Hepatocyte (in vitro differentiated cells): ENCODE measurements at regions not wholly inside any gene's neighbourhood (a gene's known extent, or its start where the extent isn't known, plus 50 kb on each side); places are given as distances from the start of the nearest gene placed in this dataset.

Experiments used
- DNase-seq: peaks from one replicate; pipeline ENCODE4 v3.0.0-alpha.2; 2016; ENCODE audit warnings: low spot score
- H2AFZ ChIP-seq: fragments of 200-600 bp; sonication (generic); 2 replicates; pipeline ENCODE4 v1.6.0; 2016; ENCODE audit warnings: antibody characterized with exemption, mild to moderate bottlenecking
- H3K27ac ChIP-seq: fragments of 200-600 bp; sonication (generic); 2 replicates; pipeline ENCODE4 v1.5.1; 2016; ENCODE audit warnings: mild to moderate bottlenecking
- H3K27me3 ChIP-seq: fragments of 200-600 bp; sonication (generic); 2 replicates; pipeline ENCODE4 v1.6.1; 2016
- H3K36me3 ChIP-seq: fragments of 200-600 bp; sonication (generic); replicated peaks from 2 replicates; pipeline ENCODE4 v1.5.1; 2016; ENCODE audit warnings: low read depth; ENCODE audit not compliant: insufficient read depth
- H3K4me1 ChIP-seq: fragments of 200-600 bp; sonication (generic); 2 replicates; pipeline ENCODE4 v1.5.1; 2016; ENCODE audit warnings: mild to moderate bottlenecking, moderate library complexity; ENCODE audit not compliant: insufficient read depth
- H3K4me2 ChIP-seq: fragments of 200-600 bp; sonication (generic); 2 replicates; pipeline ENCODE4 v1.6.0; 2016
- H3K4me3 ChIP-seq: fragments of 200-600 bp; sonication (generic); 2 replicates; pipeline ENCODE4 v1.5.1; 2016; ENCODE audit warnings: mild to moderate bottlenecking
- H3K79me2 ChIP-seq: fragments of 200-600 bp; sonication (generic); 2 replicates; pipeline ENCODE4 v1.6.0; 2017; ENCODE audit warnings: mild to moderate bottlenecking
- H3K9me2 ChIP-seq: fragments of 200-600 bp; sonication (generic); replicated peaks from 2 replicates; pipeline ENCODE4 v1.6.0; 2017; ENCODE audit warnings: mild to moderate bottlenecking; ENCODE audit not compliant: insufficient read depth
- H3K9me3 ChIP-seq: fragments of 200-600 bp; sonication (generic); 2 replicates; pipeline ENCODE4 v1.5.1; 2016; ENCODE audit warnings: low read depth, mild to moderate bottlenecking
- H4K20me1 ChIP-seq: fragments of 200-600 bp; sonication (generic); 2 replicates; pipeline ENCODE4 v1.6.0; 2016; ENCODE audit warnings: mild to moderate bottlenecking; ENCODE audit not compliant: insufficient read depth, poor library complexity, severe bottlenecking
- EZH2 ChIP-seq: fragments of 200-600 bp; sonication (generic); IDR thresholded peaks from 2 replicates; pipeline ENCODE4 v1.6.1; 2016; ENCODE audit warnings: antibody characterized with exemption, mild to moderate bottlenecking, borderline replicate concordance
- EZH2phosphoT487 ChIP-seq: fragments of 200-600 bp; sonication (generic); IDR thresholded peaks from one replicate; pipeline ENCODE4 v1.6.1; 2018; ENCODE audit warnings: antibody characterized with exemption, mild to moderate bottlenecking, low read depth, moderate library complexity; ENCODE audit not compliant: unreplicated experiment, severe bottlenecking
- WGBS: methylation state at CpG from one replicate; pipeline ENCODE4 v1.1.6; 2016; ENCODE audit warnings: low lambda C conversion rate; ENCODE audit errors: missing lambda C conversion rate; 5-methylcytosine and 5-hydroxymethylcytosine counted together
- TF ChIP-seq, protein P1 (sequence below): fragments of 200-600 bp; sonication (generic); IDR thresholded peaks from 2 replicates; pipeline ENCODE4 v1.5.1; 2016; ENCODE audit warnings: antibody characterized with exemption, mild to moderate bottlenecking; ENCODE audit not compliant: poor library complexity

- no peak overlapping the region for H2AFZ ChIP-seq
- no peak for DNase-seq
- H3K9me3 ChIP-seq, result no peaks in the 10 kb centered on the region
- H3K9me2 ChIP-seq, result no peaks in the 10 kb centered on the region
- no peaks in the 10 kb centered on the region for H3K79me2 ChIP-seq
- no peaks in the 10 kb centered on the region for H3K27me3 ChIP-seq
- H3K4me1 ChIP-seq, result no peaks in the 10 kb centered on the region
- no peaks in the 10 kb centered on the region for H3K36me3 ChIP-seq
- no peaks in the 10 kb centered on the region for H4K20me1 ChIP-seq
- TF ChIP-seq EZH2phosphoT487 (no peak), EZH2 (no peak)
- TF ChIP-seq, protein P1, sequence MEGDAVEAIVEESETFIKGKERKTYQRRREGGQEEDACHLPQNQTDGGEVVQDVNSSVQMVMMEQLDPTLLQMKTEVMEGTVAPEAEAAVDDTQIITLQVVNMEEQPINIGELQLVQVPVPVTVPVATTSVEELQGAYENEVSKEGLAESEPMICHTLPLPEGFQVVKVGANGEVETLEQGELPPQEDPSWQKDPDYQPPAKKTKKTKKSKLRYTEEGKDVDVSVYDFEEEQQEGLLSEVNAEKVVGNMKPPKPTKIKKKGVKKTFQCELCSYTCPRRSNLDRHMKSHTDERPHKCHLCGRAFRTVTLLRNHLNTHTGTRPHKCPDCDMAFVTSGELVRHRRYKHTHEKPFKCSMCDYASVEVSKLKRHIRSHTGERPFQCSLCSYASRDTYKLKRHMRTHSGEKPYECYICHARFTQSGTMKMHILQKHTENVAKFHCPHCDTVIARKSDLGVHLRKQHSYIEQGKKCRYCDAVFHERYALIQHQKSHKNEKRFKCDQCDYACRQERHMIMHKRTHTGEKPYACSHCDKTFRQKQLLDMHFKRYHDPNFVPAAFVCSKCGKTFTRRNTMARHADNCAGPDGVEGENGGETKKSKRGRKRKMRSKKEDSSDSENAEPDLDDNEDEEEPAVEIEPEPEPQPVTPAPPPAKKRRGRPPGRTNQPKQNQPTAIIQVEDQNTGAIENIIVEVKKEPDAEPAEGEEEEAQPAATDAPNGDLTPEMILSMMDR, result no peak
- H3K4me3 ChIP-seq, result no peak overlapping the region
- no peak overlapping the region for H3K27ac ChIP-seq
- no peak overlapping the region for H3K4me2 ChIP-seq
These were observed 328.2 kb upstream of the LRATD1 start for GRCh38 chr2:14304326-14304725.

- no peak overlapping the region for H3K4me3 ChIP-seq
- H3K36me3 ChIP-seq, result no peaks in the 10 kb centered on the region
- no peak for TF ChIP-seq EZH2phosphoT487
- TF ChIP-seq, protein P1, result no peak
- TF ChIP-seq EZH2, result no peak
- no peaks in the 10 kb centered on the region for H4K20me1 ChIP-seq
- no peaks in the 10 kb centered on the region for H3K79me2 ChIP-seq
- no peaks in the 10 kb centered on the region for H3K9me2 ChIP-seq
- H3K27ac ChIP-seq, result no peak overlapping the region
- peak overlapping the region; percentile 13 for H3K4me2 ChIP-seq
- no peaks in the 10 kb centered on the region for H3K27me3 ChIP-seq
- no peaks in the 10 kb centered on the region for H3K9me3 ChIP-seq
- no peak for DNase-seq
- no peak overlapping the region for H2AFZ ChIP-seq
- WGBS, result 65% methylated on average over 3 of the region's 3 CpGs
- H3K4me1 ChIP-seq, result no peaks in the 10 kb centered on the region
These were observed 326.2 kb upstream of the LRATD1 start for GRCh38 chr2:14306268-14306861.

GRCh38 chr2:14313341-14313740 is 319.2 kb upstream of the LRATD1 start:
- WGBS, result 43% methylated on average over 3 of the region's 3 CpGs

More at GRCh38 chr2:14313341-14313740, 319.2 kb upstream of the LRATD1 start:
- Histone ChIP-seq H3K9me3 (no peaks in the 10 kb centered on the region), H3K4me1 (no peaks in the 10 kb centered on the region), H3K4me2 (no peak overlapping the region), H3K9me2 (no peaks in the 10 kb centered on the region), H3K36me3 (no peaks in the 10 kb centered on the region), H3K27me3 (no peaks in the 10 kb centered on the region), H3K4me3 (no peak overlapping the region), H3K79me2 (no peaks in the 10 kb centered on the region), H4K20me1 (no peaks in the 10 kb centered on the region), H3K27ac (no peak overlapping the region), H2AFZ (no peak overlapping the region)
- no peak for DNase-seq
- TF ChIP-seq, protein P1, result no peak
- no peak for TF ChIP-seq EZH2
- no peak for TF ChIP-seq EZH2phosphoT487
